WTC11 (cell line): ENCODE measurements at regions not wholly inside any gene's neighbourhood (a gene's known extent, or its start where the extent isn't known, plus 50 kb on each side); places are given as distances from the start of the nearest gene placed in this dataset.

Source experiments
- CREB1 ChIP-seq: sonication (generic); formaldehyde crosslinking; IDR thresholded peaks from 2 replicates; pipeline ENCODE4 v1.8.0; 2023; ENCODE audit warnings: mild to moderate bottlenecking, missing genetic modification reagents
- CTCF ChIP-seq: fragments of 200-600 bp; IDR thresholded peaks from 2 replicates; pipeline ENCODE4 v1.8.0; 2022; ENCODE audit warnings: antibody characterized with exemption
- ELF4 ChIP-seq: sonication (generic); formaldehyde crosslinking; IDR thresholded peaks from 2 replicates; pipeline ENCODE4 v1.8.1; 2022; ENCODE audit warnings: low read depth, mild to moderate bottlenecking, moderate library complexity, missing genetic modification reagents
- ETV6 ChIP-seq: sonication (generic); formaldehyde crosslinking; IDR thresholded peaks from 2 replicates; pipeline ENCODE4 v1.8.1; 2022; ENCODE audit warnings: mild to moderate bottlenecking, missing genetic modification reagents
- FOXJ3 ChIP-seq: sonication (generic); formaldehyde crosslinking; IDR thresholded peaks from 2 replicates; pipeline ENCODE4 v1.9.0; 2021; ENCODE audit warnings: missing genetic modification reagents, mild to moderate bottlenecking, borderline replicate concordance
- NFATC4 ChIP-seq: fragments of 250-450 bp; sonication (Bioruptor Pico); IDR thresholded peaks from 2 replicates; pipeline ENCODE4 v1.9.0; 2021; ENCODE audit warnings: mild to moderate bottlenecking
- NR2C2 ChIP-seq: sonication (generic); formaldehyde crosslinking; IDR thresholded peaks from 2 replicates; pipeline ENCODE4 v1.8.0; 2022; ENCODE audit warnings: mild to moderate bottlenecking, missing genetic modification reagents
- PRRX2 ChIP-seq: fragments of 250-450 bp; sonication (Bioruptor Pico); IDR thresholded peaks from 2 replicates; pipeline ENCODE4 v1.8.0; 2021; ENCODE audit warnings: mild to moderate bottlenecking
- TCF7 ChIP-seq: sonication (generic); formaldehyde crosslinking; IDR thresholded peaks from 2 replicates; pipeline ENCODE4 v1.8.0; 2022; ENCODE audit warnings: mild to moderate bottlenecking, low read depth, missing genetic modification reagents, moderate library complexity
- USF2 ChIP-seq: sonication (generic); formaldehyde crosslinking; IDR thresholded peaks from 2 replicates; pipeline ENCODE4 v1.8.1; 2023; ENCODE audit warnings: mild to moderate bottlenecking, missing genetic modification reagents, moderate library complexity
- ZNF219 ChIP-seq: sonication (generic); formaldehyde crosslinking; IDR thresholded peaks from 2 replicates; pipeline ENCODE4 v1.8.0; 2023; ENCODE audit warnings: missing genetic modification reagents, mild to moderate bottlenecking, borderline replicate concordance

DNA sequence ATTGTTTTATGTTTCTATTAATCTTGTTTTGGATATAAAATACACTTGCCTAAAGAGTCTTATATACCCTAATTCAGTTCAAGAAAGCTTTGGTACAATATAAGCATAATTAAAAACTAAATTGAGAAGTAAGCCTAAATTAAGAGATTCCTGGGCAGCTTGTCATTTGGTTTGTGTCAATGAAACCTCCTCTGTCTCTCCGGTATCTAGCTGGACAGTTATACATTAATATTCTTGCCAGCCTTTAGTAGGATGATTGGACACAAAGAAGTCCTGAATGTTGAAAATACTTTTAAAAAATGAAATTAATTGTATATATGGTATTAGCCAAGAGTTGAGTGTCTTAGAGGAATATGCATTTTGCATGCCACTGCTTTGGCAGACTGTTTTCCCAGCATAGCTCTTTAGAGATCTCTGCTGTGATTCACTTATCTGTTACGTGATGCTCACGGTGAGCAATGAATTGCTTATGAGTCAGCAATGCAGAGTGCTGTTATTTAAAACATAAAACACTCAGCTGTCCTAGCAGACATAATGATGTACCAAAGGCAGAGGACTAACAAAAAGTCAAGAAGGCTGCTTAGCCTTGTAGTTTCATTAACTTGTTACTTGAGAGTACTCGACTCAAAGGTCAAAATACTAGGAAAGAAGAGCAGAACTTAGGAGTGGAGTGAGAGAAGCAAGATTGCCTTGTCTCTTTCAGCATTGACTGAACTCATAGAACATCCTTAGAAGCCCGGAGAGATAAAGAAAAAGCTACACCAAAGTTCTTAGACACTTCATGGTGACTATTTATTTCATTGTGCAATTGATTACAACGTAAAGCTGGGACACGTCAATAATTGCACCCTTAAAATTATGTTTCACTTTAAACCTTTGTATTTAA, 1296.1 kb upstream of the PCDH7 start:
- no peak for TF ChIP-seq CTCF
- no peak for TF ChIP-seq USF2 (CRISPR knock-in tag)
- TF ChIP-seq PRRX2 (CRISPR knock-in tag), result no peak
- TF ChIP-seq NFATC4 (CRISPR knock-in tag), result no peak
- no peak for TF ChIP-seq NR2C2 (CRISPR knock-in tag)
- no peak for TF ChIP-seq ETV6 (CRISPR knock-in tag)
- TF ChIP-seq FOXJ3 (CRISPR knock-in tag), result no peak
- TF ChIP-seq CREB1 (CRISPR knock-in tag), result no peak
- TF ChIP-seq ELF4 (CRISPR knock-in tag), result no peak
- no peak for TF ChIP-seq TCF7 (CRISPR knock-in tag)
- no peak for TF ChIP-seq ZNF219
